ENCODE measurements at regions not wholly inside any gene's neighbourhood (a gene's known extent, or its start where the extent isn't known, plus 50 kb on each side); places are given as distances from the start of the nearest gene placed in this dataset.
A peak's percentile ranks its signal among the peaks of the same experiment; 100 is the strongest.

DNA sequence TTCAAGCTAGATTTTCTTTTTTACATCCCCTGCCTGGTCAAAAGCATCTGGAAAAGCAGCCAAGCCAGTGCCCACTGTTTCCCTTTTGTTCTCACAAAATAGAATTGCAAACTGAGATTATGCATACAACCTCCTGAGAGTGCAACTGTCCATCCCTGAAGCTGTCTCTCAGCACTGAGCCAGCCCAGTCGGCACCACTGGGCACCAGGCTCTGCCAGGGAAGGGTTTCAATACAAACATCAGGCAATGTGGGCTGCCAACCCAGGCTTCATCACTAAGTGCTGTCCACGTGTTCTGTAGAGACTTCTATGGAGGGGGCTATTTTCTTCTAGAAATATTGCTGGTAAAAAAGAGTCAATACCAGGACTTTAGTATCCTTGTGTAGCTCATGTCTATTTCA lies 356.3 kb upstream of the TBL1XR1 start:
- H3K27me3 ChIP-seq: no peaks in the 10 kb centered on the region

DNA sequence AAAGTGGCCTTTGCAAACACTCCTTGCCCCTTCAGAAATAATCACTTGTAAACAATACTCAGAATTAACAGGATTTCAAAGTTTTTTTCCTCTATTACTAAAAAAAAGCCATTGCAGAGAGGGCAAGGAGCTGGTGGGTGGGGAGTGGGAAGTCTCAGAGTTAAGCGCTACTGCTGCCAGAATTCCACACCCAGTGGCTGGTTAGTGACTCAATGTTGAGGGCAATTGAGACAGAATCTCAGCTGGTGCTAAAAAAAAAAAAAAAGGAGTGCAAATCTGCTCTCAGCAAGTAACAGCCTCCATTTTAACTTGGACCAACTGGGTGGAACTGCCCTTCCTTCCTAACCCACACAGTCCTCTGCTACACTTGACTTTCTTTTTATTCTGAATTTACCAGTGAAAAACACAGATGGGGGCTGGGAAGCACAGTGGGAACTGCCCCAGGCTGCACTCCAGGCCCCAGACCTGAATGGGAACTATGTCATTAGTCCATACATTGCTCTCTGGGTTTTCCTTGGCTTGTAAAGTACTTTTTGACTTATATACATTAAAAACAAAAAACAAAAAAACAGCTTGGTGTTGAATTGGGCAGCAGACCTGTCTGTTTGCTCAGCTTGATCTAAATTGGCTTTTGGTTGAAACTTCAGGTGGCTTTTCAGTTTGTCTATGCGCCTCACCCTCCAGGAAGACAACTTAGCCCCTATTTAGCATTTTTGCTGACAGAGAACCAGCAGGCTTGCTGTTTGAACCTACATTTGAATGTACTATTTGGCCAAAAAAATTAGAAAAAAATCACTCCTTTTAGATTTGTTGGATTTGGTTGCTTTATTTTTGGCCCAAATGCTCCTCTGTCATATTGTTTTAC lies 357.8 kb upstream of the TBL1XR1 start:
- peaks cover 0 to 2% of the 10 kb centered on the region in 2 donors for H3K4me1 ChIP-seq
- H3K9me3 ChIP-seq: no peaks in the 10 kb centered on the region
- ATAC-seq (peak; percentile 93), DNase-seq (peak in 1 of 4 donors; percentile 54)
- H3K27me3 ChIP-seq: no peaks in the 10 kb centered on the region
- H3K36me3 ChIP-seq: no peaks in the 10 kb centered on the region
- TF ChIP-seq, protein P1, sequence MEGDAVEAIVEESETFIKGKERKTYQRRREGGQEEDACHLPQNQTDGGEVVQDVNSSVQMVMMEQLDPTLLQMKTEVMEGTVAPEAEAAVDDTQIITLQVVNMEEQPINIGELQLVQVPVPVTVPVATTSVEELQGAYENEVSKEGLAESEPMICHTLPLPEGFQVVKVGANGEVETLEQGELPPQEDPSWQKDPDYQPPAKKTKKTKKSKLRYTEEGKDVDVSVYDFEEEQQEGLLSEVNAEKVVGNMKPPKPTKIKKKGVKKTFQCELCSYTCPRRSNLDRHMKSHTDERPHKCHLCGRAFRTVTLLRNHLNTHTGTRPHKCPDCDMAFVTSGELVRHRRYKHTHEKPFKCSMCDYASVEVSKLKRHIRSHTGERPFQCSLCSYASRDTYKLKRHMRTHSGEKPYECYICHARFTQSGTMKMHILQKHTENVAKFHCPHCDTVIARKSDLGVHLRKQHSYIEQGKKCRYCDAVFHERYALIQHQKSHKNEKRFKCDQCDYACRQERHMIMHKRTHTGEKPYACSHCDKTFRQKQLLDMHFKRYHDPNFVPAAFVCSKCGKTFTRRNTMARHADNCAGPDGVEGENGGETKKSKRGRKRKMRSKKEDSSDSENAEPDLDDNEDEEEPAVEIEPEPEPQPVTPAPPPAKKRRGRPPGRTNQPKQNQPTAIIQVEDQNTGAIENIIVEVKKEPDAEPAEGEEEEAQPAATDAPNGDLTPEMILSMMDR (IDR thresholded peaks at IDR 0.05): no peak
- H3K27ac ChIP-seq: no peak overlapping the region
- intact Hi-C loops (cut with DNase I): no loop called here
- no peak overlapping the region for H3K4me3 ChIP-seq

More for the DNA sequence above, 356.3 kb upstream of the TBL1XR1 start:
- no peak for ATAC-seq
- Histone ChIP-seq H3K4me1 (peaks cover 0 to 2% of the 10 kb centered on the region in 2 donors), H3K4me3 (no peak overlapping the region), H3K36me3 (no peaks in the 10 kb centered on the region), H3K9me3 (no peaks in the 10 kb centered on the region), H3K27ac (no peak overlapping the region)
- intact Hi-C loops (cut with DNase I): no loop called here
- TF ChIP-seq, protein P1 (IDR thresholded peaks at IDR 0.05): no peak
- DNase-seq: no peak

DNA sequence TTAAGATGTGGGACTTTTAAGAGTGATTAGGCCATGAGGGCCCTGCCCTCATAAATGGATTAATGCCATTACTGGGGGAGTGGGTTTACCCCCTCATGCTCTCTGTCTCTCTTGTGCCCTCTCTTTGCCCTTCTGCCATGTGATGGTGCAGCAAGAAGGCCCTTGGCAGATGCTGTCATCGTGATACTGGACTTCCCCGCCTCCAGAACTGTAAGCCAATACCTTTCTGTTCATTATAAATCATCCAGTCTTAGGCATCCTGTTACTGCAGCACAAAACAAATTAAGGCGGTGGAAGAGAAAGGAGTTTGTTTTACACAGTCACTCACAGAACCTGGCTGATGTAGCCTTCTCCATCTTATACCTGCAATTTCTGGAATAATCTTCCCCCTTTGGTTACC lies 360.3 kb upstream of the TBL1XR1 start:
- TF ChIP-seq, protein P1 (IDR thresholded peaks at IDR 0.05): no peak
- Histone ChIP-seq H3K27me3 (no peaks in the 10 kb centered on the region), H3K9me3 (no peaks in the 10 kb centered on the region), H3K36me3 (no peaks in the 10 kb centered on the region), H3K4me1 (peaks cover 0 to 2% of the 10 kb centered on the region in 2 donors), H3K27ac (no peak overlapping the region), H3K4me3 (no peak overlapping the region)
- intact Hi-C loops (cut with DNase I): no loop called here
- no peak for ATAC-seq
- DNase-seq: no peak

DNA sequence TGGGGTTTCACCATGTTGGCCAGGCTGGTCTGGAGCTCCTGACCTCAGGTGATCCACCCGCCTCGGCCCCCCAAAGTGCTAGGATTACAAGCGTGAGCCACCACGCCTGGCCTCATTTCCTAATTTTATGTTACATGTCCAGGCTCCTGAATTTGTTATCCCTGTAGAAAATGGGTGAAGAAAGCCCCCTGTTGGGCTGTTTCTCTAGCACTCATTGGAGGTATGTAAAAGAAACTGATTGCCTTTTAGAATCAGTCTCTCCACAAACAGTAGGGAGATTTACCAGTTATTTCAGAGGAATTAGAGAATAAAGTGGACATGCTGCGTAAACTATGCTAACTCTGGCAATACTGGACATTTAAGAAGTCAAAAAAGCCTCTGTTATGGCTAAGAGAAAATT lies 364.1 kb upstream of the TBL1XR1 start:
- Histone ChIP-seq H3K4me1 (no peaks in the 10 kb centered on the region), H3K27me3 (no peaks in the 10 kb centered on the region), H3K4me3 (no peak overlapping the region), H3K36me3 (no peaks in the 10 kb centered on the region), H3K27ac (no peak overlapping the region), H3K9me3 (no peaks in the 10 kb centered on the region)
- no peak for DNase-seq
- TF ChIP-seq, protein P1 (IDR thresholded peaks at IDR 0.05): no peak
- ATAC-seq: no peak
- intact Hi-C loops (cut with DNase I): no loop called here

DNA sequence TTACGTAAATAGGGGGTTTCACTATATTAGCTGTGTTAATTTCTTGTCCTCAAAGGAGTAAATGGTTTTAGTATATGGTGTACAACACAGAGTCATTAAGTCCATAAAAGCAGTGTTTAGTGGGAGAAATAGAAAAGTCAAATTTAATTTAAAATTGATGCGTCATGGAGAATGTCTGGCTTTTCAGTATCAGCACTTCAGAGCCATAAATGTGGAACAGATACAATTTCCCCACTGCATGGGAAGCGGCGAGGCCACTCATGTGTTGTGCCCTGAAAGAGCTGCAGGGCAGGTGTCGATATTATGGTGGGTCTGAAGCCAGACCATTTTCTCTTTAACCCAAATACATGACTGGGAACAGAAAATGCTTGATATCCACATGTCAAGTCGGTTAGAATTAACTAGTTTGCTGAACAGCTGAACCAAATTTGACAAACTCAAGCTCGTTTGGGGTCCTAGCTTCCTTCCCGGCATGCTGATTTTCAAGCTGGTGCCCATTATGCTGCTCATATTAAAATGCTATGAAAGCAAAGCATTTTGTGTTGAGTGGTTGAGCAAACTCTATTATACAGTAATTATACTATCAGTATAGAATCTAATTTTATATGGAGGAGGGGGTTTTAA lies 364.6 kb upstream of the TBL1XR1 start:
- intact Hi-C loops (cut with DNase I): no loop called here
- ATAC-seq (no peak), DNase-seq (no peak)
- TF ChIP-seq, protein P1 (IDR thresholded peaks at IDR 0.05): no peak
- Histone ChIP-seq H3K27ac (no peak overlapping the region), H3K27me3 (no peaks in the 10 kb centered on the region), H3K4me3 (no peak overlapping the region), H3K4me1 (no peaks in the 10 kb centered on the region), H3K9me3 (no peaks in the 10 kb centered on the region), H3K36me3 (no peaks in the 10 kb centered on the region)
